SK-N-MC (cell line): ENCODE measurements at regions not wholly inside any gene's neighbourhood (a gene's known extent, or its start where the extent isn't known, plus 50 kb on each side); places are given as distances from the start of the nearest gene placed in this dataset.
"Not testable (repeated sequence)": the region's sequence is repeated elsewhere in the genome, so short reads cannot be mapped to it uniquely, and the experiment has no call there.

ENCODE experiments used
- DNase-seq: peaks from one replicate; pipeline ENCODE4 v3.0.0-alpha.2; 2011; ENCODE audit warnings: low read depth, low spot score
- H3K27ac ChIP-seq: fragments of 200-600 bp; sonication (generic); 2 replicates; pipeline ENCODE4 v1.5.1; 2016; ENCODE audit warnings: mixed run types
- H3K36me3 ChIP-seq: fragments of 200-600 bp; sonication (generic); 2 replicates; pipeline ENCODE4 v1.6.1; 2017; ENCODE audit warnings: antibody characterized with exemption, low read length, mixed read lengths; ENCODE audit not compliant: insufficient read depth
- H3K4me3 ChIP-seq: fragments of 200-600 bp; sonication (generic); 2 replicates; pipeline ENCODE4 v1.5.1; 2016
- H3K9ac ChIP-seq: fragments of 200-600 bp; sonication (generic); 2 replicates; pipeline ENCODE4 v1.8.0; 2017; ENCODE audit warnings: mixed run types, mixed read lengths; ENCODE audit not compliant: insufficient read length
- H3K9me3 ChIP-seq: fragments of 200-600 bp; sonication (generic); 2 replicates; pipeline ENCODE4 v1.6.1; 2017; ENCODE audit warnings: low read depth, mild to moderate bottlenecking, antibody characterized with exemption, low read length, moderate library complexity, mixed read lengths
- EZH2 ChIP-seq: fragments of 200-600 bp; sonication (generic); IDR thresholded peaks from one replicate; pipeline ENCODE4 v1.6.1; 2017; ENCODE audit warnings: antibody characterized with exemption
- FOXP2 ChIP-seq: optimal IDR thresholded peaks from 2 replicates; pipeline ENCODE3; 2011; ENCODE audit warnings: mild to moderate bottlenecking, moderate library complexity; ENCODE audit not compliant: insufficient read depth; ENCODE audit errors: extremely low read length, control extremely low read depth
- POLR2AphosphoS5 ChIP-seq: IDR thresholded peaks from 2 replicates; pipeline ENCODE4 v1.6.1; 2012; ENCODE audit warnings: mild to moderate bottlenecking, low read depth, low read length, borderline replicate concordance

DNA sequence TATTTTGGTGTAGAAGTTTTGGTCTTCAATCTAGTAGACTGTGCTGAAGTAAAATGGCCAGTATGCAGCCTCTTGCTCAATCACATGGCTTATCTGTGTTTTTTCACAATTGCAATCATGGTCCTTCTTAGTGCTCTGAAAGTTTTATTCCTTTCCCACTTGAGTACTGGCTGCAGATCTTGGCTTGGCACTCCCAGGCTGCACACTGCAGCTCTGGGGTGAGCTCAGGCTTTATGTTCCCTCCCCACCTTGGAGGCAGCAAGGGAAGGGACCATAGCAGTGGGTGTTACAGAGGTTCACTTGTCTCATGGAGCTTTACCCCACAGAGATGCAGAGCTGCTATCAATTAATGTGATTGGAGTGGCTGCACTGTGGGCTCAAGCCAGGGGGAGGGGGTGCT, 156.0 kb downstream of the TENT5D start:
- TF ChIP-seq EZH2 (no peak), FOXP2 (no peak), POLR2AphosphoS5 (no peak)
- H3K4me3 ChIP-seq: no peak overlapping the region
- no peak for DNase-seq
- H3K27ac ChIP-seq: no peak overlapping the region
- no peaks in the 10 kb centered on the region for H3K9me3 ChIP-seq
- H3K9ac ChIP-seq: no peak overlapping the region
- H3K36me3 ChIP-seq: no peaks in the 10 kb centered on the region

DNA sequence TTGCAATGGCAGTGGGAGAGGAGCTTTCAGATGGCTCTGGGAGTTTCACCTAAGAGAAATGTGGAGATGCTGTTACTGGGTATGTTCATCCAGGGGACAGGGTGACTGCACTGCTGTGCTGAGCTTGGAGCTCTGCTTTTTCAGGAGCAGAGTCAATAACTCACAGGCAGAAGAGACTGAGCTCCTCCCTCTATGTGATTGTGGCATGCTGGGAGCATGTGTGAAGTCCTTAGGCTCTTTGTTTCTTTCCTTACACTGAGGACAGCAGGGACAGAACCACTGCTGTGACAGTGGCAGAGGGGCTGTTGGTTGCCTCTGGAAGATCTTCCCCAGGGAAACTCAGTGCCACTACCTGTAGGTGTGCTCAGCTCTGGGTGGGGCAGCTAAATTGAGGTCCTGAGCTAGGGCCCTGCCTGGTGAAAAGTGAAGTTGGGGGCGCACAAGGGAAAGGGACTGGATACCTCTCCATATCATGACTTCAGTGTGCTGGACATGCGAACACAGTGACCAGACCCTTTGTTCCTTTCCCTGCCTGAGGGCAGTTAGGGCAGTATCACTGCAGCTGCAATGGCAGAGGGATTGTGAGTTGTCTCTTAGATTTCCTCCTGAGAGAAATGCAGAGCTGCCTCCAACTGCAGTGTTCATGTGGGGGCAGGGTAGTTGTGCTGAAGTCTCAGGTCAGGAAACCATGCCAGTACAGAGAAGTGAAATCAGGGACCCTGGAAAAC, 156.7 kb downstream of the TENT5D start:
- H3K36me3 ChIP-seq: no peaks in the 10 kb centered on the region
- no peak overlapping the region for H3K4me3 ChIP-seq
- TF ChIP-seq EZH2 (no peak), POLR2AphosphoS5 (no peak), FOXP2 (no peak)
- DNase-seq: no peak
- no peak overlapping the region for H3K9ac ChIP-seq
- H3K27ac ChIP-seq: no peak overlapping the region
- no peaks in the 10 kb centered on the region for H3K9me3 ChIP-seq

DNA sequence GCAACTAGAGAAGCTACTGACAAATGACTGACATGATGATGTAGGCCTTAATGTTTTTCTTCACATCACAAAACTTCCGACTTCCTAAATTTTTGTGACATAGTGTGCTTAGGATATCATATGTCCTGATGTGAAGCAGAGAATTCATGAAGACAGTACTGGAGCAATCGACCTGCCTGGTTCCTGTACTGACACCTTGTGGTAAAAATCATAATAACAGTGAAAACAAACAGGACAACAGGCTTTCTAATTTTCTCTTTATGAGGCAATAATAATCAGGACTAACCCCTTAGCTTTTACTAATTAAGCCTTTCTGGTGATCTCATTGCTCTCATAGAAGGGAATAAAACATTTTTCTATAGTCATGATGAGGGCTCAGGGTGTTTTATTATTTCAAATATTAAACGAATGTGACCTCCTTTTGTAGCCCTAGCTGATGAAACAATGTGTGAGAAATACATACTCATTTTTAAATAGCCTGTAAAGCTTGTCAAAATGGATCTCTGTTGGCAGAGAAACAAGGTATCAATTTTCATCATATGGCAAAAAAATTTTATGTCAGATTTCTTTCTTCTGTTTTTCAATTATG, 158.4 kb downstream of the TENT5D start:
- peak; percentile 20 for DNase-seq
- no peak overlapping the region for H3K4me3 ChIP-seq
- H3K36me3 ChIP-seq: no peaks in the 10 kb centered on the region
- no peak overlapping the region for H3K27ac ChIP-seq
- TF ChIP-seq EZH2: no peak
- no peak for TF ChIP-seq POLR2AphosphoS5
- TF ChIP-seq FOXP2: no peak
- no peaks in the 10 kb centered on the region for H3K9me3 ChIP-seq
- H3K9ac ChIP-seq: no peak overlapping the region

GRCh38 chrX:80590992-80591391, 170.7 kb downstream of the TENT5D start:
- H3K4me3 ChIP-seq, H3K9ac ChIP-seq, H3K27ac ChIP-seq, H3K9me3 ChIP-seq, DNase-seq, H3K36me3 ChIP-seq: not testable (repeated sequence)

DNA sequence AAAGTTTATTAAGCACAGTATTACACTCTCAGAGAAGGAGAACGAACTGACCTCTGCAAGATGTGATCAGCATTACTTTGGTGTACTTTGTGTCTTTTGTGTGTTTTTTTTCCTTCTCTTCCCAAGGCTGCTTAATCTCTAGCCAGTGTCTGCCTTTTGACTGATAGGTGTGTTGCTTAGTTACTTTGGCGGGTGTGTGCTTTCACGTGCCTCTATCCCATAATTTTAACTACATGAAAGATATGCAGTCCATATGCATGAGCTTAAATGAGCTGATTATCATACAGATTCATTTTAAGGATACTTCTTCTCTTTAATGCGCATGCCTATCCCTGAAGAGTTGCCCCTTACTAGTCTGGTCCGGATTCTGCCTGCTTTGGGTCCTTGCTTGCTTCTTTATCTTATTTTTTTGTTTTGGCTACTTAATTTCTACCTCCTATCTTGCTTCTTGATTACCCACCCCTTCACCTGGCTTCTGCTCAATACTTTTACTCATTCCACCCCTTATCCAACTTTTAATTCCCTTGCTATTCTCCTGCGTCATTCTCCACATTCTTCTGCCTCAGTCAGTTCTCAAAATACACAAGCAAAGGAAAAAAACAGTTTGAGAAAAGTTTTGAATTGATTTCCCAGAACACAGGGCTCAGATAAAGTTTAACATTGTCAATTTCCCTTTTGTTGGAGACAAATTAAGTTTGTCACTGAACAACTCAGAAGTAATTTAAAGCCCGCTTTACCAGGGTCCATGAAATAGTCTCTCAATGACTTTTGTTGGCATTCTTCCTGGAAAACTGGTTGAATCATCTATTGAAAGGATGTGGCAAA, 182.0 kb downstream of the TENT5D start:
- Histone ChIP-seq H3K9me3 (no peaks in the 10 kb centered on the region), H3K9ac (no peak overlapping the region), H3K27ac (no peak overlapping the region), H3K36me3 (no peaks in the 10 kb centered on the region), H3K4me3 (no peak overlapping the region)
- no peak for DNase-seq
- TF ChIP-seq EZH2 (no peak), POLR2AphosphoS5 (no peak), FOXP2 (no peak)
